ENCODE measurements at regions not wholly inside any gene's neighbourhood (a gene's known extent, or its start where the extent isn't known, plus 50 kb on each side); places are given as distances from the start of the nearest gene placed in this dataset.

- TF ChIP-seq, protein P1, sequence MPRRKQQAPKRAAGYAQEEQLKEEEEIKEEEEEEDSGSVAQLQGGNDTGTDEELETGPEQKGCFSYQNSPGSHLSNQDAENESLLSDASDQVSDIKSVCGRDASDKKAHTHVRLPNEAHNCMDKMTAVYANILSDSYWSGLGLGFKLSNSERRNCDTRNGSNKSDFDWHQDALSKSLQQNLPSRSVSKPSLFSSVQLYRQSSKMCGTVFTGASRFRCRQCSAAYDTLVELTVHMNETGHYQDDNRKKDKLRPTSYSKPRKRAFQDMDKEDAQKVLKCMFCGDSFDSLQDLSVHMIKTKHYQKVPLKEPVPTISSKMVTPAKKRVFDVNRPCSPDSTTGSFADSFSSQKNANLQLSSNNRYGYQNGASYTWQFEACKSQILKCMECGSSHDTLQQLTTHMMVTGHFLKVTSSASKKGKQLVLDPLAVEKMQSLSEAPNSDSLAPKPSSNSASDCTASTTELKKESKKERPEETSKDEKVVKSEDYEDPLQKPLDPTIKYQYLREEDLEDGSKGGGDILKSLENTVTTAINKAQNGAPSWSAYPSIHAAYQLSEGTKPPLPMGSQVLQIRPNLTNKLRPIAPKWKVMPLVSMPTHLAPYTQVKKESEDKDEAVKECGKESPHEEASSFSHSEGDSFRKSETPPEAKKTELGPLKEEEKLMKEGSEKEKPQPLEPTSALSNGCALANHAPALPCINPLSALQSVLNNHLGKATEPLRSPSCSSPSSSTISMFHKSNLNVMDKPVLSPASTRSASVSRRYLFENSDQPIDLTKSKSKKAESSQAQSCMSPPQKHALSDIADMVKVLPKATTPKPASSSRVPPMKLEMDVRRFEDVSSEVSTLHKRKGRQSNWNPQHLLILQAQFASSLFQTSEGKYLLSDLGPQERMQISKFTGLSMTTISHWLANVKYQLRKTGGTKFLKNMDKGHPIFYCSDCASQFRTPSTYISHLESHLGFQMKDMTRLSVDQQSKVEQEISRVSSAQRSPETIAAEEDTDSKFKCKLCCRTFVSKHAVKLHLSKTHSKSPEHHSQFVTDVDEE (CRISPR knock-in tag; IDR thresholded peaks at IDR 0.05), result no peak
- no peak for TF ChIP-seq ZNF70 (CRISPR knock-in tag; IDR thresholded peaks at IDR 0.05)
- no peak for TF ChIP-seq ISL1 (CRISPR knock-in tag; IDR thresholded peaks at IDR 0.05)
- TF ChIP-seq RARB (CRISPR knock-in tag; IDR thresholded peaks at IDR 0.05), result no peak
Measured at GRCh38 chr5:153067869-153068268, 422.6 kb upstream of the GRIA1 start (continued).

DNA sequence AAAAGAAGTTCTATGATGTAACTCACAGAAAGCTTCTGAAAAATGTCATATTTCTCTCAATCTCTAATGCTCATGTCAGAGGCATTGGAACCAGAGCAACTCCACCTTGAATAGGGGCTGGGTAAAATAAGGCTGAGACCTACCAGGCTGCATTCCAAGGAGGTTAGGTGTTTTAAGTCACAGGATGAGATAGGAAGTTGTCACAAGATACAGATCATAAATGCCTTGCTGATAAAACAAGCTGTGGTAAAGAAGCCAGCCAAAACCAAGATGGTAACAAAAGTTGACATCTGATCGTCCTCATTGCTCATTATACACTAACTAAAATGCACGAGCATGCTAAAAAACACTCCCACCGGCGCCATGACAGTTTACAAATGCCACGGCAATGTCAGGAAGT is 411.1 kb upstream of the GRIA1 start:
- TF ChIP-seq, protein P2, sequence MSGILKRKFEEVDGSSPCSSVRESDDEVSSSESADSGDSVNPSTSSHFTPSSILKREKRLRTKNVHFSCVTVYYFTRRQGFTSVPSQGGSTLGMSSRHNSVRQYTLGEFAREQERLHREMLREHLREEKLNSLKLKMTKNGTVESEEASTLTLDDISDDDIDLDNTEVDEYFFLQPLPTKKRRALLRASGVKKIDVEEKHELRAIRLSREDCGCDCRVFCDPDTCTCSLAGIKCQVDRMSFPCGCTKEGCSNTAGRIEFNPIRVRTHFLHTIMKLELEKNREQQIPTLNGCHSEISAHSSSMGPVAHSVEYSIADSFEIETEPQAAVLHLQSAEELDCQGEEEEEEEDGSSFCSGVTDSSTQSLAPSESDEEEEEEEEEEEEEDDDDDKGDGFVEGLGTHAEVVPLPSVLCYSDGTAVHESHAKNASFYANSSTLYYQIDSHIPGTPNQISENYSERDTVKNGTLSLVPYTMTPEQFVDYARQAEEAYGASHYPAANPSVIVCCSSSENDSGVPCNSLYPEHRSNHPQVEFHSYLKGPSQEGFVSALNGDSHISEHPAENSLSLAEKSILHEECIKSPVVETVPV (CRISPR knock-in tag; IDR thresholded peaks at IDR 0.05), result no peak
- no peak for TF ChIP-seq RARB (CRISPR knock-in tag; IDR thresholded peaks at IDR 0.05)
- TF ChIP-seq ZNF70 (CRISPR knock-in tag; IDR thresholded peaks at IDR 0.05), result no peak
- no peak for TF ChIP-seq ZNF8 (CRISPR knock-in tag; IDR thresholded peaks at IDR 0.05)
- no peak for TF ChIP-seq CREB5 (CRISPR knock-in tag; IDR thresholded peaks at IDR 0.05; ENCODE audit: low read depth)
- TF ChIP-seq BACH2 (CRISPR knock-in tag; IDR thresholded peaks at IDR 0.05; ENCODE audit: borderline replicate concordance), result no peak
- no peak for TF ChIP-seq ESRRG (CRISPR knock-in tag; IDR thresholded peaks at IDR 0.05)
- TF ChIP-seq, protein P1 (CRISPR knock-in tag; IDR thresholded peaks at IDR 0.05), result no peak
- ATAC-seq, result no peak

DNA sequence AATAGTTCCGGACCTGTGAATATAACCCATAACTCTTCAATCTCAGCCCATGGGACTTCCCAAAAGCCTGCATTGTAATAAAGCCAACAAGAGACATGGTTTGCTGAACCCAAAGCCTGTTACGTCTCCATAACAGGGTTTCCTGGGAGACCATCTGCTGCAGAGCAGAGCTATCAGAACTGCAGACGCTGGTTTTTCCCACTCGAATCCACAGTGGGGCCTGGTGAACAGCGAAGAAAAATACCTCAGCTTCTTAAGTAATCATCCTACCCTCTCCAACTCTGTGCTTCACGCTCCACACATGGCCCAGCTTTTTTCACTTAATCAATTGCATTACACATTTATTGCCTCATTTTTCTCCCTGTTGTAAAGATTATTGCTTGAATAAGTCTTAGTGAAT is 409.5 kb upstream of the GRIA1 start:
- ATAC-seq, result no peak
- TF ChIP-seq CSDC2 (CRISPR knock-in tag; IDR thresholded peaks at IDR 0.05) (no peak), GLIS3 (CRISPR knock-in tag; IDR thresholded peaks at IDR 0.05) (no peak), ZFP3 (CRISPR knock-in tag; IDR thresholded peaks at IDR 0.05) (no peak), ESRRG (CRISPR knock-in tag; IDR thresholded peaks at IDR 0.05) (no peak), ZNF70 (CRISPR knock-in tag; IDR thresholded peaks at IDR 0.05) (no peak), ARNTL (CRISPR knock-in tag; IDR thresholded peaks at IDR 0.05; ENCODE audit: borderline replicate concordance, low read depth) (no peak), ZNF8 (CRISPR knock-in tag; IDR thresholded peaks at IDR 0.05) (no peak), ZFP30 (CRISPR knock-in tag; IDR thresholded peaks at IDR 0.05) (no peak), PPARA (CRISPR knock-in tag; IDR thresholded peaks at IDR 0.05; ENCODE audit: borderline replicate concordance) (no peak), ZC3H10 (CRISPR knock-in tag; IDR thresholded peaks at IDR 0.05) (no peak)
- TF ChIP-seq, protein P2 (CRISPR knock-in tag; IDR thresholded peaks at IDR 0.05), result no peak

DNA sequence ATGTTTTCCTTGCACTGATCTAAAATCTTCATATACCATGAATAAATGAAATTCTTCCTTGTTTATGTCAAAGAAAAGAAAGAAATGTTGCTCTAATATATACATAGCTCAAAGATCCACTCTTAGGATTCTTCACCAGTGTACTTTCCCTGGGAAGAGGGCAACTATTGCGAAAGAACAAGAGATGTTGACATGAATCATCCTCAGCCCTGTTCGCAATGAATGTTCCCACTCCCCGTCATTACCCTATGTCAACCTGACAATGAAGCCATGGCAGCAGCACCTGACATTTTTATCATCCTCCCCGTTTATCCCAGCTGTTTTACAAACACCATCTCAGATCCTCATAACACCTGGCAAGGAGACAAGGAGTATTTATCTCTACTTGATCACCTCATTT is 409.1 kb upstream of the GRIA1 start:
- no peak for ATAC-seq
- no peak for TF ChIP-seq TOX (CRISPR knock-in tag; IDR thresholded peaks at IDR 0.05; ENCODE audit: borderline replicate concordance)
- TF ChIP-seq ZFP30 (CRISPR knock-in tag; IDR thresholded peaks at IDR 0.05), result no peak
- TF ChIP-seq, protein P3, sequence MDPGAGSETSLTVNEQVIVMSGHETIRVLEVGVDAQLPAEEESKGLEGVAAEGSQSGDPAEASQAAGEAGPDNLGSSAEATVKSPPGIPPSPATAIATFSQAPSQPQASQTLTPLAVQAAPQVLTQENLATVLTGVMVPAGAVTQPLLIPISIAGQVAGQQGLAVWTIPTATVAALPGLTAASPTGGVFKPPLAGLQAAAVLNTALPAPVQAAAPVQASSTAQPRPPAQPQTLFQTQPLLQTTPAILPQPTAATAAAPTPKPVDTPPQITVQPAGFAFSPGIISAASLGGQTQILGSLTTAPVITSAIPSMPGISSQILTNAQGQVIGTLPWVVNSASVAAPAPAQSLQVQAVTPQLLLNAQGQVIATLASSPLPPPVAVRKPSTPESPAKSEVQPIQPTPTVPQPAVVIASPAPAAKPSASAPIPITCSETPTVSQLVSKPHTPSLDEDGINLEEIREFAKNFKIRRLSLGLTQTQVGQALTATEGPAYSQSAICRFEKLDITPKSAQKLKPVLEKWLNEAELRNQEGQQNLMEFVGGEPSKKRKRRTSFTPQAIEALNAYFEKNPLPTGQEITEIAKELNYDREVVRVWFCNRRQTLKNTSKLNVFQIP (CRISPR knock-in tag; IDR thresholded peaks at IDR 0.05; ENCODE audit: borderline replicate concordance, low read depth), result no peak
- TF ChIP-seq, protein P1 (CRISPR knock-in tag; IDR thresholded peaks at IDR 0.05), result no peak
- no peak for TF ChIP-seq BACH2 (CRISPR knock-in tag; IDR thresholded peaks at IDR 0.05; ENCODE audit: borderline replicate concordance)
- no peak for TF ChIP-seq TCF4 (CRISPR knock-in tag; IDR thresholded peaks at IDR 0.05; ENCODE audit: borderline replicate concordance)
